Retina (tissue), 1 donor: ENCODE measurements at regions not wholly inside any gene's neighbourhood (a gene's known extent, or its start where the extent isn't known, plus 50 kb on each side); places are given as distances from the start of the nearest gene placed in this dataset.
"Not testable (repeated sequence)": the region's sequence is repeated elsewhere in the genome, so short reads cannot be mapped to it uniquely, and the experiment has no call there.

Source experiments
- DNase-seq: peaks from one replicate; pipeline ENCODE4 v3.0.0-alpha.2; 2016

- peak; percentile 72 for DNase-seq
Observed at GRCh38 chr2:145752091-145752806, 1232.3 kb upstream of the ZEB2 start.

- no peak for DNase-seq
Observed at GRCh38 chr2:145751629-145752028, 1231.7 kb upstream of the ZEB2 start.

- DNase-seq, result no peak
Observed at GRCh38 chr2:145751155-145751554, 1231.2 kb upstream of the ZEB2 start.

GRCh38 chr2:145750612-145751011 lies 1230.7 kb upstream of the ZEB2 start:
- no peak for DNase-seq

GRCh38 chr2:145750144-145750543 lies 1230.2 kb upstream of the ZEB2 start:
- DNase-seq, result no peak

- no peak for DNase-seq
Observed at GRCh38 chr2:145749556-145749955, 1229.6 kb upstream of the ZEB2 start.

GRCh38 chr2:145748927-145749326 lies 1229.0 kb upstream of the ZEB2 start:
- no peak for DNase-seq

- no peak for DNase-seq
Observed at GRCh38 chr2:145747715-145748114, 1227.8 kb upstream of the ZEB2 start.

GRCh38 chr2:145745387-145745721 lies 1225.4 kb upstream of the ZEB2 start:
- DNase-seq, result not testable (repeated sequence)

- DNase-seq, result no peak
Observed at GRCh38 chr2:145744541-145745386, 1224.8 kb upstream of the ZEB2 start.

- DNase-seq, result no peak
Observed at GRCh38 chr2:145743011-145743410, 1223.1 kb upstream of the ZEB2 start.

GRCh38 chr2:145741636-145742035 lies 1221.7 kb upstream of the ZEB2 start:
- no peak for DNase-seq

GRCh38 chr2:145741181-145741580 lies 1221.3 kb upstream of the ZEB2 start:
- no peak for DNase-seq

- DNase-seq, result no peak
Observed at GRCh38 chr2:145740302-145740701, 1220.4 kb upstream of the ZEB2 start.

- no peak for DNase-seq
Observed at GRCh38 chr2:145739681-145740080, 1219.8 kb upstream of the ZEB2 start.

GRCh38 chr2:145736871-145737270 lies 1217.0 kb upstream of the ZEB2 start:
- no peak for DNase-seq

GRCh38 chr2:145731467-145731866 lies 1211.5 kb upstream of the ZEB2 start:
- no peak for DNase-seq

- DNase-seq, result no peak
Observed at GRCh38 chr2:145729993-145730770, 1210.3 kb upstream of the ZEB2 start.

- DNase-seq, result no peak
Observed at GRCh38 chr2:145729481-145729880, 1209.6 kb upstream of the ZEB2 start.

GRCh38 chr2:145728511-145728910 lies 1208.6 kb upstream of the ZEB2 start:
- DNase-seq, result no peak

- DNase-seq, result no peak
Observed at GRCh38 chr2:145725876-145726275, 1206.0 kb upstream of the ZEB2 start.

- DNase-seq, result no peak
Observed at GRCh38 chr2:145724311-145724898, 1204.5 kb upstream of the ZEB2 start.

- DNase-seq, result no peak
Observed at GRCh38 chr2:145723872-145724271, 1204.0 kb upstream of the ZEB2 start.
